Mesothelial cell of epicardium (in vitro differentiated cells): ENCODE measurements at regions not wholly inside any gene's neighbourhood (a gene's known extent, or its start where the extent isn't known, plus 50 kb on each side); places are given as distances from the start of the nearest gene placed in this dataset.

Experiments used
- DNase-seq, 2 experiments: peaks; one replicate each; pipeline ENCODE4 v3.0.0; 2021; ENCODE audit warnings: low spot score in 2 of 2; ENCODE audit not compliant: unreplicated experiment in 2 of 2
- H3K27ac Mint-ChIP-seq: 2 replicates; pipeline ENCODE4 v1.8.0; 2021; ENCODE audit warnings: mixed read lengths
- H3K27me3 Mint-ChIP-seq: 2 replicates; pipeline ENCODE4 v1.8.0; 2021; ENCODE audit warnings: low read depth, mixed read lengths
- H3K36me3 Mint-ChIP-seq: 2 replicates; pipeline ENCODE4 v1.8.0; 2021; ENCODE audit warnings: mixed read lengths
- H3K4me1 Mint-ChIP-seq: 2 replicates; pipeline ENCODE4 v1.8.0; 2021; ENCODE audit warnings: mixed read lengths
- H3K4me3 Mint-ChIP-seq: 2 replicates; pipeline ENCODE4 v1.8.0; 2021; ENCODE audit warnings: mild to moderate bottlenecking, moderate library complexity, mixed read lengths
- H3K9me3 Mint-ChIP-seq: 2 replicates; pipeline ENCODE4 v1.8.0; 2021; ENCODE audit warnings: mixed read lengths
- CTCF ChIP-seq: fragments of 200-600 bp; sonication (generic); IDR thresholded peaks from one replicate; pipeline ENCODE4 v1.5.0; 2021; ENCODE audit warnings: antibody characterized with exemption; ENCODE audit not compliant: unreplicated experiment

DNA sequence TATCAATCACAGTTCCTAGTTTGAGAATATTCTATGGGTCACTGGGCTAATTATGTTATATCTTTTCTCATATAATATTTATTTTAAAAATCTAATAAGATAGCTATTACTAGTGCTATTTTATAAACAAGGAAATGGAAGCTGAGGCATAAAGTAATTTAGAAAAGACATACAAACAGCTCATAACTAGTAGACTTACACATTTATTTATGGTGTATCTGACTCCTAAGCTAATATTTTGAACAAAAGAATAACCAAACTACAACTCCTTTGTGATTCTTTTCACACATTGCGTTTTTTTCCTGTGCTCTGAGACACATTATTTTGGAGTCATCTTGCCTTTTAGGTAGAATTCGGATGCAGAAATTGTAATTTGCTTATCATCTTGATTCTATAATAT lies 742.0 kb upstream of the LRRTM4 start:
- TF ChIP-seq CTCF: no peak

DNA sequence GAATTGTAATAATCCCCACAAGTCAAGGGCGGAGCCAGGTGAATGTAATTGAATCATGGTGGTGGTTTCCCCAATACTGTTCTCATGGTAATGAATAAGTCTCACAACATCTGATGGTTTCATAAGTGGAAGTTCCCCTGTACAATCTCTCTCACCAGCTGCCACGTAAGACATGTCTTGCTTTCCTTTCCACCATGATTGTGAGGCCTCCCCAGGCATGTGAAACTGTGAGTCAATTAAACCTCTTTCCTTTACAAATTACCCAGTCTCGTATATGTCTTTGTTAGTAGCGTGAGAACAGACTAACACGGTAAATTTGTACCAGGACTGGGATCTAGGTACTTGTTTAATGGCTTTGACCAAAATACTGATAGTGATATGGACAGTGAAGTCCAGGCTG lies 744.3 kb upstream of the REG3G start:
- Mint-ChIP-seq H3K27me3 (no peaks in the 10 kb centered on the region), H3K9me3 (peaks cover 14% of the 10 kb centered on the region), H3K27ac (no peak overlapping the region), H3K4me1 (no peaks in the 10 kb centered on the region), H3K36me3 (no peaks in the 10 kb centered on the region), H3K4me3 (no peak overlapping the region)
- no peak for DNase-seq
- no peak for TF ChIP-seq CTCF

More for the DNA sequence above, 742.0 kb upstream of the LRRTM4 start:
- no peaks in the 10 kb centered on the region for H3K4me1 Mint-ChIP-seq
- DNase-seq: no peak
- peaks cover 1% of the 10 kb centered on the region for H3K27me3 Mint-ChIP-seq
- no peaks in the 10 kb centered on the region for H3K9me3 Mint-ChIP-seq
- H3K4me3 Mint-ChIP-seq: no peak overlapping the region
- H3K27ac Mint-ChIP-seq: no peak overlapping the region
- no peaks in the 10 kb centered on the region for H3K36me3 Mint-ChIP-seq

- no peak overlapping the region for H3K4me3 Mint-ChIP-seq
- peaks cover 7% of the 10 kb centered on the region for H3K4me1 Mint-ChIP-seq
- H3K36me3 Mint-ChIP-seq: no peaks in the 10 kb centered on the region
- no peaks in the 10 kb centered on the region for H3K9me3 Mint-ChIP-seq
- DNase-seq: no peak
- no peak overlapping the region for H3K27ac Mint-ChIP-seq
- no peak for TF ChIP-seq CTCF
- H3K27me3 Mint-ChIP-seq: no peaks in the 10 kb centered on the region
These were observed 734.8 kb upstream of the REG3G start for GRCh38 chr2:78290581-78291214.

- H3K9me3 Mint-ChIP-seq: no peaks in the 10 kb centered on the region
- no peak for TF ChIP-seq CTCF
- no peak overlapping the region for H3K4me3 Mint-ChIP-seq
- no peaks in the 10 kb centered on the region for H3K27me3 Mint-ChIP-seq
- H3K4me1 Mint-ChIP-seq: peaks cover 7% of the 10 kb centered on the region
- no peaks in the 10 kb centered on the region for H3K36me3 Mint-ChIP-seq
- DNase-seq: no peak
- no peak overlapping the region for H3K27ac Mint-ChIP-seq
These were observed 731.7 kb upstream of the REG3G start for GRCh38 chr2:78293768-78294167.

- no peak for DNase-seq
- peaks cover 4% of the 10 kb centered on the region for H3K4me1 Mint-ChIP-seq
- no peaks in the 10 kb centered on the region for H3K27me3 Mint-ChIP-seq
- H3K27ac Mint-ChIP-seq: no peak overlapping the region
- H3K9me3 Mint-ChIP-seq: no peaks in the 10 kb centered on the region
- no peak for TF ChIP-seq CTCF
- H3K36me3 Mint-ChIP-seq: no peaks in the 10 kb centered on the region
- no peak overlapping the region for H3K4me3 Mint-ChIP-seq
These were observed 724.2 kb upstream of the REG3G start for GRCh38 chr2:78301166-78301789.
